ENCODE measurements at regions not wholly inside any gene's neighbourhood (a gene's known extent, or its start where the extent isn't known, plus 50 kb on each side); places are given as distances from the start of the nearest gene placed in this dataset.

DNA sequence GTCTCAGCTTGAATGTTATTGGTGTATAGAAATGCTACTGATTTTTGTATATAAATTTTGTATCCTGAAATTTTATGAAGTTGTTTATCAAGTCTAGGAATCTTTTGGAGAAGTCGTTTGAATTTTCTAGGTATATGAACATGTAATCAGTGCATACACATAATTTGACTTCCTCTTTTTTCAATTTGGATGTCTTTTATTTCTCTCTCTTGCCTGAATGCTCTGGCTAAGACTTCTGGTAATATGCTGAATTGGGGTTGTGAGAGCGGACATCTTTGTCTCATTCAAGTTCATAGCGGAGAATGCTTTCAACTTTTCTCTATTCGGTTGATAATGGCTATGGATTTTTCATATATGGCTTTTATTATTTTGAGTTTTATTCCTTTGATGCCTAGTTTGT, 100.9 kb upstream of the MCTP2 start:
- Histone ChIP-seq H4K20me1 (ENCODE audit: insufficient read depth) (no peaks in the 10 kb centered on the region), H3K27ac (ENCODE audit: low read depth in 2 of 2, low read length in 1 of 2) (no peak overlapping the region), H3K4me1 (ENCODE audit: control insufficient read depth in 1 of 2, insufficient read depth in 2 of 2, low read depth in 1 of 2, low read length in 1 of 2) (no peaks in the 10 kb centered on the region; a peak in 1 of 4 replicates), H3K27me3 (ENCODE audit: insufficient read depth) (no peaks in the 10 kb centered on the region), H3K79me2 (ENCODE audit: insufficient read depth) (no peaks in the 10 kb centered on the region), H3F3A (replicated peaks; ENCODE audit: insufficient read depth) (no peaks in the 10 kb centered on the region), H3K36me3 (replicated peaks in 1 of 2; ENCODE audit: control insufficient read depth in 1 of 2, insufficient read depth in 2 of 2, low read length in 1 of 2) (no peaks in the 10 kb centered on the region), H3K9me3 (no peaks in the 10 kb centered on the region), H2AFZ (ENCODE audit: low read depth) (no peak overlapping the region), H3K9ac (no peak overlapping the region), H3K9me2 (no peaks in the 10 kb centered on the region), H3K4me3 (ENCODE audit: low read depth in 2 of 2, low read length in 1 of 2) (no peak overlapping the region), H3K4me2 (no peak overlapping the region)
- DNase-seq = no peak
- WGBS (ENCODE audit: low lambda C conversion rate) = 51% methylated on average over 4 of the region's 4 CpGs
- ChIA-PET POLR2A (no interaction called here), CTCF (interaction anchor here (0.8 to 4.6 kb wide), 4 partner anchors 11 to 1341 kb away, joined by 3 to 40 read pairs (median 3); no protein-coding TSS in a partner anchor)
- TF ChIP-seq ELF1 (IDR thresholded peaks at IDR 0.05) = no peak
- no peak for TF ChIP-seq YY1 (IDR thresholded peaks at IDR 0.05; ENCODE audit: low read depth)
- TF ChIP-seq, protein P1, sequence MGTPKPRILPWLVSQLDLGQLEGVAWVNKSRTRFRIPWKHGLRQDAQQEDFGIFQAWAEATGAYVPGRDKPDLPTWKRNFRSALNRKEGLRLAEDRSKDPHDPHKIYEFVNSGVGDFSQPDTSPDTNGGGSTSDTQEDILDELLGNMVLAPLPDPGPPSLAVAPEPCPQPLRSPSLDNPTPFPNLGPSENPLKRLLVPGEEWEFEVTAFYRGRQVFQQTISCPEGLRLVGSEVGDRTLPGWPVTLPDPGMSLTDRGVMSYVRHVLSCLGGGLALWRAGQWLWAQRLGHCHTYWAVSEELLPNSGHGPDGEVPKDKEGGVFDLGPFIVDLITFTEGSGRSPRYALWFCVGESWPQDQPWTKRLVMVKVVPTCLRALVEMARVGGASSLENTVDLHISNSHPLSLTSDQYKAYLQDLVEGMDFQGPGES (IDR thresholded peaks at IDR 0.05; ENCODE audit: low read depth, low read length) = no peak
- no peak for TF ChIP-seq SIN3A (IDR thresholded peaks at IDR 0.05; ENCODE audit: borderline replicate concordance, low read depth, low read length)
- TF ChIP-seq, protein P2, sequence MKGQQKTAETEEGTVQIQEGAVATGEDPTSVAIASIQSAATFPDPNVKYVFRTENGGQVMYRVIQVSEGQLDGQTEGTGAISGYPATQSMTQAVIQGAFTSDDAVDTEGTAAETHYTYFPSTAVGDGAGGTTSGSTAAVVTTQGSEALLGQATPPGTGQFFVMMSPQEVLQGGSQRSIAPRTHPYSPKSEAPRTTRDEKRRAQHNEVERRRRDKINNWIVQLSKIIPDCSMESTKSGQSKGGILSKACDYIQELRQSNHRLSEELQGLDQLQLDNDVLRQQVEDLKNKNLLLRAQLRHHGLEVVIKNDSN (IDR thresholded peaks at IDR 0.05; ENCODE audit: borderline replicate concordance, low read depth) = no peak
- TF ChIP-seq NRF1 (IDR thresholded peaks at IDR 0.05; ENCODE audit: low read depth, low read length) = no peak
- no peak for TF ChIP-seq POLR2AphosphoS5 (IDR thresholded peaks at IDR 0.05; ENCODE audit: low read depth, low read length)
- no peak for TF ChIP-seq NFIC (IDR thresholded peaks at IDR 0.05; ENCODE audit: borderline replicate concordance)
- TF ChIP-seq RFX5 (IDR thresholded peaks at IDR 0.05; ENCODE audit: low read length) = no peak
- TF ChIP-seq EZH2phosphoT487 (IDR thresholded peaks at IDR 0.05; ENCODE audit: borderline replicate concordance, low read depth) = no peak
- TF ChIP-seq FOXM1 (IDR thresholded peaks at IDR 0.05; ENCODE audit: low read depth) = no peak
- TF ChIP-seq TCF12 (IDR thresholded peaks at IDR 0.05) = no peak
- no peak for TF ChIP-seq TAF1 (IDR thresholded peaks at IDR 0.05; ENCODE audit: borderline replicate concordance, low read depth, low read length)
- no peak for TF ChIP-seq RCOR1 (IDR thresholded peaks at IDR 0.05; ENCODE audit: low read length)
- TF ChIP-seq, protein P3, sequence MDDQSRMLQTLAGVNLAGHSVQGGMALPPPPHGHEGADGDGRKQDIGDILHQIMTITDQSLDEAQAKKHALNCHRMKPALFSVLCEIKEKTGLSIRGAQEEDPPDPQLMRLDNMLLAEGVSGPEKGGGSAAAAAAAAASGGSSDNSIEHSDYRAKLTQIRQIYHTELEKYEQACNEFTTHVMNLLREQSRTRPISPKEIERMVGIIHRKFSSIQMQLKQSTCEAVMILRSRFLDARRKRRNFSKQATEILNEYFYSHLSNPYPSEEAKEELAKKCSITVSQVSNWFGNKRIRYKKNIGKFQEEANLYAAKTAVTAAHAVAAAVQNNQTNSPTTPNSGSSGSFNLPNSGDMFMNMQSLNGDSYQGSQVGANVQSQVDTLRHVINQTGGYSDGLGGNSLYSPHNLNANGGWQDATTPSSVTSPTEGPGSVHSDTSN (IDR thresholded peaks at IDR 0.05) = no peak
- TF ChIP-seq, protein P4, sequence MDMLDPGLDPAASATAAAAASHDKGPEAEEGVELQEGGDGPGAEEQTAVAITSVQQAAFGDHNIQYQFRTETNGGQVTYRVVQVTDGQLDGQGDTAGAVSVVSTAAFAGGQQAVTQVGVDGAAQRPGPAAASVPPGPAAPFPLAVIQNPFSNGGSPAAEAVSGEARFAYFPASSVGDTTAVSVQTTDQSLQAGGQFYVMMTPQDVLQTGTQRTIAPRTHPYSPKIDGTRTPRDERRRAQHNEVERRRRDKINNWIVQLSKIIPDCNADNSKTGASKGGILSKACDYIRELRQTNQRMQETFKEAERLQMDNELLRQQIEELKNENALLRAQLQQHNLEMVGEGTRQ (IDR thresholded peaks at IDR 0.05; ENCODE audit: borderline replicate concordance, low read depth, low read length) = no peak
- TF ChIP-seq CHD2 (IDR thresholded peaks at IDR 0.05; ENCODE audit: low read length, partially characterized antibody) = no peak

Data from SK-N-SH (cell line).